ENCODE measurements at regions not wholly inside any gene's neighbourhood (a gene's known extent, or its start where the extent isn't known, plus 50 kb on each side); places are given as distances from the start of the nearest gene placed in this dataset.

- peaks cover 0 to 11% (median 6%) of the 10 kb centered on the region in 5 experiments for H3K27me3 ChIP-seq (replicated peaks in 2 of 5; ENCODE audit: control insufficient read depth in 4 of 5, insufficient read depth in 5 of 5, low read length in 4 of 5)
- ChIA-PET CTCF (interaction anchor here (1.2 kb wide), 1 partner anchor 20 kb away, joined by 4 read pairs; no protein-coding TSS in a partner anchor), POLR2A (no interaction called here)
- WGBS (ENCODE audit: insufficient coverage): no CpG with 5 or more reads among the region's 3 CpGs
- H3K36me3 ChIP-seq (ENCODE audit: control insufficient read depth in 4 of 4, insufficient read depth in 4 of 4, low read length in 3 of 4): no peaks in the 10 kb centered on the region
- DNase-seq: no peak
- H3K4me1 ChIP-seq (ENCODE audit: control extremely low read depth in 1 of 4, control insufficient read depth in 4 of 4, insufficient read depth in 4 of 4, low read length in 3 of 4): no peaks in the 10 kb centered on the region
- no peaks in the 10 kb centered on the region for H3K9me3 ChIP-seq (ENCODE audit: control extremely low read depth in 1 of 5, control insufficient read depth in 4 of 5, insufficient read depth in 2 of 5, low read depth in 1 of 5, low read length in 4 of 5)
- H3K27ac ChIP-seq (ENCODE audit: insufficient read depth in 1 of 2, low read depth in 1 of 2, low read length in 2 of 2, poor library complexity in 1 of 2, severe bottlenecking in 2 of 2): no peak overlapping the region
- H3K4me3 ChIP-seq (ENCODE audit: control insufficient read depth in 1 of 7, extremely low read depth in 1 of 7, insufficient read depth in 4 of 7, low read depth in 2 of 7, low read length in 6 of 7): no peak overlapping the region
Observed at GRCh38 chr6:137334884-137335283, 115.7 kb upstream of the IFNGR1 start.

- CTCF ChIA-PET: no interaction called here
- Histone ChIP-seq H3K36me3 (ENCODE audit: control insufficient read depth in 4 of 4, insufficient read depth in 4 of 4, low read length in 3 of 4) (no peaks in the 10 kb centered on the region), H3K9me3 (ENCODE audit: control extremely low read depth in 1 of 5, control insufficient read depth in 4 of 5, insufficient read depth in 2 of 5, low read depth in 1 of 5, low read length in 4 of 5) (no peaks in the 10 kb centered on the region), H3K4me1 (ENCODE audit: control extremely low read depth in 1 of 4, control insufficient read depth in 4 of 4, insufficient read depth in 4 of 4, low read length in 3 of 4) (no peaks in the 10 kb centered on the region), H3K27me3 (replicated peaks in 2 of 5; ENCODE audit: control insufficient read depth in 4 of 5, insufficient read depth in 5 of 5, low read length in 4 of 5) (peaks cover 0 to 9% (median 6%) of the 10 kb centered on the region in 5 experiments), H3K4me3 (ENCODE audit: control insufficient read depth in 1 of 7, extremely low read depth in 1 of 7, insufficient read depth in 4 of 7, low read depth in 2 of 7, low read length in 6 of 7) (no peak overlapping the region), H3K27ac (ENCODE audit: insufficient read depth in 1 of 2, low read depth in 1 of 2, low read length in 2 of 2, poor library complexity in 1 of 2, severe bottlenecking in 2 of 2) (no peak overlapping the region)
- no peak for DNase-seq
- POLR2A ChIA-PET: no interaction called here
- 93% methylated on average over 4 of the region's 5 CpGs for WGBS (ENCODE audit: insufficient coverage)
Observed at GRCh38 chr6:137334094-137334493, 114.9 kb upstream of the IFNGR1 start.

GRCh38 chr6:137332637-137333280, 113.6 kb upstream of the IFNGR1 start:
- Histone ChIP-seq H3K4me3 (ENCODE audit: control insufficient read depth in 1 of 7, extremely low read depth in 1 of 7, insufficient read depth in 4 of 7, low read depth in 2 of 7, low read length in 6 of 7) (no peak overlapping the region), H3K9me3 (ENCODE audit: control extremely low read depth in 1 of 5, control insufficient read depth in 4 of 5, insufficient read depth in 2 of 5, low read depth in 1 of 5, low read length in 4 of 5) (no peaks in the 10 kb centered on the region), H3K27me3 (replicated peaks in 2 of 5; ENCODE audit: control insufficient read depth in 4 of 5, insufficient read depth in 5 of 5, low read length in 4 of 5) (peaks cover 0 to 9% (median 6%) of the 10 kb centered on the region in 5 experiments), H3K4me1 (ENCODE audit: control extremely low read depth in 1 of 4, control insufficient read depth in 4 of 4, insufficient read depth in 4 of 4, low read length in 3 of 4) (no peaks in the 10 kb centered on the region), H3K36me3 (ENCODE audit: control insufficient read depth in 4 of 4, insufficient read depth in 4 of 4, low read length in 3 of 4) (no peaks in the 10 kb centered on the region), H3K27ac (ENCODE audit: insufficient read depth in 1 of 2, low read depth in 1 of 2, low read length in 2 of 2, poor library complexity in 1 of 2, severe bottlenecking in 2 of 2) (no peak overlapping the region)
- ChIA-PET CTCF (no interaction called here), POLR2A (no interaction called here)
- 100% methylated on average over 6 of the region's 8 CpGs for WGBS (ENCODE audit: insufficient coverage)
- DNase-seq: no peak

- CTCF ChIA-PET: interaction anchor here (1.3 kb wide), 1 partner anchor 16 kb away, joined by 4 read pairs; no protein-coding TSS in a partner anchor
- H3K9me3 ChIP-seq (ENCODE audit: control extremely low read depth in 1 of 5, control insufficient read depth in 4 of 5, insufficient read depth in 2 of 5, low read depth in 1 of 5, low read length in 4 of 5): no peaks in the 10 kb centered on the region
- no peak overlapping the region for H3K27ac ChIP-seq (ENCODE audit: insufficient read depth in 1 of 2, low read depth in 1 of 2, low read length in 2 of 2, poor library complexity in 1 of 2, severe bottlenecking in 2 of 2)
- WGBS (ENCODE audit: insufficient coverage): no CpG with 5 or more reads among the region's 1 CpG
- peaks cover 0 to 2% (median 0%) of the 10 kb centered on the region in 5 experiments for H3K27me3 ChIP-seq (replicated peaks in 2 of 5; ENCODE audit: control insufficient read depth in 4 of 5, insufficient read depth in 5 of 5, low read length in 4 of 5)
- POLR2A ChIA-PET: no interaction called here
- H3K36me3 ChIP-seq (ENCODE audit: control insufficient read depth in 4 of 4, insufficient read depth in 4 of 4, low read length in 3 of 4): no peaks in the 10 kb centered on the region
- DNase-seq: no peak
- H3K4me3 ChIP-seq (ENCODE audit: control insufficient read depth in 1 of 7, extremely low read depth in 1 of 7, insufficient read depth in 4 of 7, low read depth in 2 of 7, low read length in 6 of 7): no peak overlapping the region
- H3K4me1 ChIP-seq (ENCODE audit: control extremely low read depth in 1 of 4, control insufficient read depth in 4 of 4, insufficient read depth in 4 of 4, low read length in 3 of 4): no peaks in the 10 kb centered on the region
Observed at GRCh38 chr6:137323860-137324259, 104.7 kb upstream of the IFNGR1 start.

- Histone ChIP-seq H3K36me3 (ENCODE audit: control insufficient read depth in 4 of 4, insufficient read depth in 4 of 4, low read length in 3 of 4) (no peaks in the 10 kb centered on the region), H3K27me3 (replicated peaks in 2 of 5; ENCODE audit: control insufficient read depth in 4 of 5, insufficient read depth in 5 of 5, low read length in 4 of 5) (no peaks in the 10 kb centered on the region), H3K9me3 (ENCODE audit: control extremely low read depth in 1 of 5, control insufficient read depth in 4 of 5, insufficient read depth in 2 of 5, low read depth in 1 of 5, low read length in 4 of 5) (no peaks in the 10 kb centered on the region), H3K27ac (ENCODE audit: insufficient read depth in 1 of 2, low read depth in 1 of 2, low read length in 2 of 2, poor library complexity in 1 of 2, severe bottlenecking in 2 of 2) (no peak overlapping the region), H3K4me1 (ENCODE audit: control extremely low read depth in 1 of 4, control insufficient read depth in 4 of 4, insufficient read depth in 4 of 4, low read length in 3 of 4) (no peaks in the 10 kb centered on the region), H3K4me3 (ENCODE audit: control insufficient read depth in 1 of 7, extremely low read depth in 1 of 7, insufficient read depth in 4 of 7, low read depth in 2 of 7, low read length in 6 of 7) (no peak overlapping the region)
- POLR2A ChIA-PET: no interaction called here
- CTCF ChIA-PET: interaction anchor here (1.0 to 1.6 kb wide), 4 partner anchors 49 to 235 kb away, joined by 3 to 4 read pairs (median 4); no protein-coding TSS in a partner anchor
- WGBS (ENCODE audit: insufficient coverage): 100% methylated on average over 6 of the region's 9 CpGs
- no peak for DNase-seq
Observed at GRCh38 chr6:137320271-137320670, 101.1 kb upstream of the IFNGR1 start.

GRCh38 chr6:137316626-137317025, 97.4 kb upstream of the IFNGR1 start:
- POLR2A ChIA-PET: no interaction called here
- Histone ChIP-seq H3K27me3 (replicated peaks in 2 of 5; ENCODE audit: control insufficient read depth in 4 of 5, insufficient read depth in 5 of 5, low read length in 4 of 5) (no peaks in the 10 kb centered on the region), H3K4me1 (ENCODE audit: control extremely low read depth in 1 of 4, control insufficient read depth in 4 of 4, insufficient read depth in 4 of 4, low read length in 3 of 4) (peaks cover 0 to 4% (median 0%) of the 10 kb centered on the region in 4 experiments), H3K4me3 (ENCODE audit: control insufficient read depth in 1 of 7, extremely low read depth in 1 of 7, insufficient read depth in 4 of 7, low read depth in 2 of 7, low read length in 6 of 7) (no peak overlapping the region), H3K36me3 (ENCODE audit: control insufficient read depth in 4 of 4, insufficient read depth in 4 of 4, low read length in 3 of 4) (no peaks in the 10 kb centered on the region), H3K27ac (ENCODE audit: insufficient read depth in 1 of 2, low read depth in 1 of 2, low read length in 2 of 2, poor library complexity in 1 of 2, severe bottlenecking in 2 of 2) (no peak overlapping the region), H3K9me3 (ENCODE audit: control extremely low read depth in 1 of 5, control insufficient read depth in 4 of 5, insufficient read depth in 2 of 5, low read depth in 1 of 5, low read length in 4 of 5) (no peaks in the 10 kb centered on the region)
- no peak for DNase-seq
- CTCF ChIA-PET: interaction anchor here (5.4 kb wide), 1 partner anchor 46 kb away, joined by 41 read pairs; no protein-coding TSS in a partner anchor

- Histone ChIP-seq H3K36me3 (ENCODE audit: control insufficient read depth in 4 of 4, insufficient read depth in 4 of 4, low read length in 3 of 4) (no peaks in the 10 kb centered on the region), H3K27me3 (replicated peaks in 2 of 5; ENCODE audit: control insufficient read depth in 4 of 5, insufficient read depth in 5 of 5, low read length in 4 of 5) (peaks cover 0 to 2% (median 0%) of the 10 kb centered on the region in 5 experiments), H3K4me1 (ENCODE audit: control extremely low read depth in 1 of 4, control insufficient read depth in 4 of 4, insufficient read depth in 4 of 4, low read length in 3 of 4) (peaks cover 0 to 4% (median 0%) of the 10 kb centered on the region in 4 experiments), H3K27ac (ENCODE audit: insufficient read depth in 1 of 2, low read depth in 1 of 2, low read length in 2 of 2, poor library complexity in 1 of 2, severe bottlenecking in 2 of 2) (no peak overlapping the region), H3K4me3 (ENCODE audit: control insufficient read depth in 1 of 7, extremely low read depth in 1 of 7, insufficient read depth in 4 of 7, low read depth in 2 of 7, low read length in 6 of 7) (no peak overlapping the region), H3K9me3 (ENCODE audit: control extremely low read depth in 1 of 5, control insufficient read depth in 4 of 5, insufficient read depth in 2 of 5, low read depth in 1 of 5, low read length in 4 of 5) (no peaks in the 10 kb centered on the region)
- ChIA-PET POLR2A (no interaction called here), CTCF (interaction anchor here (0.6 to 5.4 kb wide), 20 partner anchors 14 to 690 kb away, joined by 3 to 41 read pairs (median 6); no protein-coding TSS in a partner anchor)
- WGBS (ENCODE audit: insufficient coverage): 24% methylated on average over 2 of the region's 5 CpGs
- peak in 2 of 3 donors; percentile 19 to 24 for DNase-seq
Observed at GRCh38 chr6:137315081-137315480, 95.9 kb upstream of the IFNGR1 start.
